ENCODE measurements at regions not wholly inside any gene's neighbourhood (a gene's known extent, or its start where the extent isn't known, plus 50 kb on each side); places are given as distances from the start of the nearest gene placed in this dataset.

DNA sequence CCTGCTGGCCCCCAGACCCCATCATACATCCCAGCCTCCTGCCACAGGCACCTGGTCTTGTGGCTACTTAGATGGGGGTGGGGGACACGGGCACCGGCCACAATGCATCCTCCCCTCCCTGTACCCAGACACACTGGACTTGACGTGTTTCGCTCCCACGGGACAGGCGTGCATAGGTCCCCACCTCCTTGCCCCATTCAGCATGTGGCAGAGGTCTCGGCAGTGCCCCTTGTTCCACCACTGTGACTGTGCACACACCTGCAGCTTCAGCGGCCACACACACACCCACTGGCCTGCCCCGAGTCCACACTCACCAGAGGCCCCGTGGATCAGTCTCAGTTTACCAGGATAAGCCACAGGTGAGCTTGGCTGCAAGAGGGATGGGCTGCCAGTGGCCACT is 109.6 kb downstream of the ENGASE start:
- TF ChIP-seq, protein P1, sequence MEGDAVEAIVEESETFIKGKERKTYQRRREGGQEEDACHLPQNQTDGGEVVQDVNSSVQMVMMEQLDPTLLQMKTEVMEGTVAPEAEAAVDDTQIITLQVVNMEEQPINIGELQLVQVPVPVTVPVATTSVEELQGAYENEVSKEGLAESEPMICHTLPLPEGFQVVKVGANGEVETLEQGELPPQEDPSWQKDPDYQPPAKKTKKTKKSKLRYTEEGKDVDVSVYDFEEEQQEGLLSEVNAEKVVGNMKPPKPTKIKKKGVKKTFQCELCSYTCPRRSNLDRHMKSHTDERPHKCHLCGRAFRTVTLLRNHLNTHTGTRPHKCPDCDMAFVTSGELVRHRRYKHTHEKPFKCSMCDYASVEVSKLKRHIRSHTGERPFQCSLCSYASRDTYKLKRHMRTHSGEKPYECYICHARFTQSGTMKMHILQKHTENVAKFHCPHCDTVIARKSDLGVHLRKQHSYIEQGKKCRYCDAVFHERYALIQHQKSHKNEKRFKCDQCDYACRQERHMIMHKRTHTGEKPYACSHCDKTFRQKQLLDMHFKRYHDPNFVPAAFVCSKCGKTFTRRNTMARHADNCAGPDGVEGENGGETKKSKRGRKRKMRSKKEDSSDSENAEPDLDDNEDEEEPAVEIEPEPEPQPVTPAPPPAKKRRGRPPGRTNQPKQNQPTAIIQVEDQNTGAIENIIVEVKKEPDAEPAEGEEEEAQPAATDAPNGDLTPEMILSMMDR (conservative IDR thresholded peaks at IDR 0.05; ENCODE audit: low read length): no peak
- no peak for TF ChIP-seq EZH2phosphoT487 (IDR thresholded peaks at IDR 0.05; ENCODE audit: borderline replicate concordance)
